Fibroblast of pulmonary artery (primary cell): ENCODE measurements at regions not wholly inside any gene's neighbourhood (a gene's known extent, or its start where the extent isn't known, plus 50 kb on each side); places are given as distances from the start of the nearest gene placed in this dataset.

Experiments used
- DNase-seq: peaks from one replicate; pipeline ENCODE4 v3.0.0-alpha.2; 2010; ENCODE audit warnings: low read depth
- H3K4me3 ChIP-seq: replicated peaks from 2 replicates; pipeline ENCODE4 v1.5.1; 2011; ENCODE audit warnings: low read depth, mild to moderate bottlenecking, control low read depth, low read length, moderate library complexity
- CTCF ChIP-seq: IDR thresholded peaks from 2 replicates; pipeline ENCODE4 v1.5.1; 2011; ENCODE audit warnings: mild to moderate bottlenecking, control low read depth, low read length, inconsistent platforms; ENCODE audit errors: missing control alignments

DNA sequence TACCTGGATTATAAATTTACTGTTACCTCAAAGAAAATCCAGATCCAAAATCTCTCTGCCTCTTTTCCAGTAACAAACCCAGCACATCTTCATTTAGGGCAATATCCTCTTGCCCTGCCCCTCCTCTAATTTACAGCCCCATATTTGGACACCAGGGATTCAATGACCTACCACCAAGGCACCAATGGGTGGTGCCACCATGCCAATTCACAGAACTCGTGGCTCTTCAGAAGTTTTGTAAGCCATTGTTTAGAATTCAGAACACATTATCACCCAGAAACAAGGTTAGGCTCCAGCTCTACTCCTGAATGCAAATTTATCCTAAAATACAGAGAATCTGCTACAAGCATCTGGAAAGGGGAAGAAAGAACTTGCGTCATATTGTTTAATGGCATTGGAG lies 67.8 kb upstream of the SASH1 start:
- no peak for DNase-seq
- TF ChIP-seq CTCF = no peak
- H3K4me3 ChIP-seq = no peak overlapping the region

DNA sequence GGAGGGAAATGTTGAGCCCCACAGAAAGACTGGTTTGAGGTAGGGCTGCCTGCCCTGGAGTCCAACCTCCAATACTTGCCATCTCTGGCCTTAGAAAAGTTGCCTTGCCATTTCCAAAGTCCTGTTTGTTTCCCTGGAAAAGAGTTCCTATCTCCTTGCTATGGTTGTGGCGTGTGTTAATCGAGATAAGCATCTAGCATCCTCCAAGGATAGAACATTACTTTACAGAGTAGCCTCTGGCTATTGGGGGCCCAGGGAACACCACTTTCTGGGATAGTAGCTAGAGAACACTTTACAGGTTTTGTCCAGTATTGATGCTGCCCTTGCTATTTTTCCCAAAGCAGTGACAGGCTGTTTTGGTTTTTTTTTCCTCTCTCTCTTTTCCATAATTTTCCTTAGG lies 57.4 kb upstream of the SASH1 start:
- TF ChIP-seq CTCF = no peak
- H3K4me3 ChIP-seq = no peak overlapping the region

DNA sequence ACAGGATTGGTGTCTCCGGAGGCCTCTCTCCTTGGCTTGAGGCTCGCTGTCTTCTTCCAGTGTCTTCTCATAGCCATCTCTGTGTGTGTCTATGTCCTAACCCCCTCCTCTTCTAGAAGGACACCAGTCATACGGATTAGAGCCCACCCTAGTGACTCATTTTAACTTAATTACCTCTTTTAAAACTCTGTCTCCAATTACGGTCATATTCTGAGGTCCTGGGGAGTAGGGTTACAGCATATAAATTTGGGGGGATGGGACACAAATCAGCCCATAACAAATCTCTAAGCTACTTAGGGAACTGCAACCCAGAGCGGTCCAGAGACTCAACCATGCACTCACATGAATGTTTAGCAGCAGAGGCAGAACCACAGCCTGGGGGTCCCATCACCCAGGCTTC lies 56.1 kb upstream of the SASH1 start:
- no peak for DNase-seq
- no peak overlapping the region for H3K4me3 ChIP-seq
- TF ChIP-seq CTCF = no peak

More for the DNA sequence above, 57.4 kb upstream of the SASH1 start:
- DNase-seq = no peak

DNA sequence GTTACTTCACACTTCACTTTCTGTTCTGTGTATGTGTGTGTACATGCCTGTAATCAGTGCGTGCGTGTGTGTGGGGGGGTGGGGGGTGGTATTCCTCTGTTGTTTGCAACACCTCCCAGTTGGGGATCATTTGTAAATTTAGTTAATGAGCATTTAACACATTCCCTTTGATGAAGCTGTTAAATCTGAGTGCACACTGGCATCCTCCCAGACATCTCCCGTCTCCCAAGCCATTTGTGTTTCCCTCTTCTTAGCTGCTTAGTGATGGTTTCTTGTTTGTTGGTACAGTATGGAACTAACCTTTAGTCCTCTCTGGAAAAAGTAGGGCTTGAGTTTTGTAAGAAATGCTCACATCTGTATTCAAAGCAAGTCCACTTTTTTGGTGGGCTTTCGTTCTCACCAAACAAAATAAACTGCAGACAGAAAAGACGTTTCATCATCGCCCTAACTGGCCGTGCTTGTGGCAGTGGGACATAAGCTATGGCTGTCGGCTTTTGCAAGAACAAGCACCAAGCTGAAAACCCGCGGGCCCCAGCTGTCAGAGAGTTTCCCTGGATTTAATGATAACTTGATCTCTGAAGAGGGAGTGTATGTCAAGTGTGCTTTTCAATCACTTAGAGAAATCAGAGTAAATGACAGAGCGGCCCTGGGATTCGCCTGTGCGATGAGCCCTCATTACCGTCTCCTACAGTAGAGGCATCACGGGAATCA lies 54.9 kb upstream of the SASH1 start:
- DNase-seq = no peak
- TF ChIP-seq CTCF = no peak
- no peak overlapping the region for H3K4me3 ChIP-seq

DNA sequence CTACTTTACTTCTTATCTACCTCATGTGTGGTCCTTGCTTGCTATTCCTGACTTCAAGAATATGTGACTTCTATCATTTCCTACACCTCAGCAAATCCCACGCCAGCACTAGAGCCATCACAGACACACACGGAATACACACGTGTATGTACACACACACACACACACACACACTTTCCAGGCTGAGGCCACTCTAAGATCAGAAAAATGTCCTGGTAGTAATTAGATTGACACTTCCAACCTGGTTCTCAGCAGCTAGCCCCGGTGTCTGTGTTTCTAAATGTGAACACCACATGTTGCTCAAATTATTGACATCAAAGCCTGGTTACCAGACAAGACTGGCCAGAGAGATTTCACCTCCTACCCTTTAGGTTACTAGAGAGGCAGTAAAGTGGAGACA lies 54.1 kb upstream of the SASH1 start:
- H3K4me3 ChIP-seq = no peak overlapping the region
- no peak for TF ChIP-seq CTCF
- DNase-seq = no peak

DNA sequence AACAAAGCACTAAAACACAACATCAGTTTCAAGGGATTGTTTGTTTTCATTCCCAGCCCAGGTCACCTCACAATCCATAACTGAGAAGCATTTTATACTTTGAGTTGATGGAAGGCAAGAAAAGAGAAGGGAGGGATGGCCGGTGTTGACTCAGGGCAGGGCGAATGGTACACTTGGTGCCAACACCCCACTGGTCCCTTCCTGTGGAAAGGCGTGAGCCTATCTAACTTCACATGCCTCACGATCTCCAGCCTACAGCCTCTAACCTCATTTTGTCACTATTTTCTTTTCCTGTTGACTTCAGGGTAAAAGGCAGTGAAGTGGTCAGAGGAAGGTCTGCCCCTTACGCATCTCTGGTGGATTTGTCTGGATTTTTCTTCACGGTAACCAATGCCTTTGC lies 53.5 kb upstream of the SASH1 start:
- TF ChIP-seq CTCF = no peak
- no peak for DNase-seq
- no peak overlapping the region for H3K4me3 ChIP-seq

DNA sequence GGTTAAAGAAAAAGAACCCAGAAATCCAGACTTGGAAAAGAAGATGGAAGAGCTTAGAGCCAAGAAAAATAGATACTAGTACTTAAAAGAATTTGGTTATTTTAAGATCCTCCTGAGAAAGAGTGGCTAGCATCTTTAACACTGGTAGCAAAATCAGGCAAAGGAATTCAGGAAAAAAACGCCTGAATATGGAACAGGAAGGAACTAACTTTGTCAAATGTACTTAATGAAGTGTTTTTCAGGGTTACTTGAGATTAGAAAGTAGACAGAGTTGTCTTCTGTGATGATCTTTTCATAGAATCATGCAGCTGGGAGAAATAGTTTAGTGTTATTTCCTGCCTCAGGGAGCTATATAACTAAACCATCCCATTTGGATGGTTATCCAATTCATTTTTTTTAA lies 50.8 kb upstream of the SASH1 start:
- no peak overlapping the region for H3K4me3 ChIP-seq
- DNase-seq = no peak
- no peak for TF ChIP-seq CTCF
